Uterus (tissue), 3 donors: ENCODE measurements at regions not wholly inside any gene's neighbourhood (a gene's known extent, or its start where the extent isn't known, plus 50 kb on each side); places are given as distances from the start of the nearest gene placed in this dataset.
"Not testable (repeated sequence)": the region's sequence is repeated elsewhere in the genome, so short reads cannot be mapped to it uniquely, and the experiment has no call there.

Source experiments
- DNase-seq, 2 donors: peaks; one replicate each; pipeline ENCODE4 v3.0.0-alpha.2; 2019 to 2020
- H3K27ac ChIP-seq, 2 donors: fragments of 200-600 bp; sonication (generic); 1 replicate in 1 of 2; 2 replicates in 1 of 2; pipeline ENCODE4 v1.5.1; 2016 to 2018
- H3K27me3 ChIP-seq, 2 donors: fragments of 200-600 bp; sonication (generic); one replicate each; pipeline ENCODE4 v1.5.1; 2018 to 2019; ENCODE audit warnings: control low read depth in 1 of 2
- H3K36me3 ChIP-seq, 2 donors: fragments of 200-600 bp; sonication (generic); one replicate each; pipeline ENCODE4 v1.5.1; 2019; ENCODE audit warnings: control low read depth in 1 of 2
- H3K4me1 ChIP-seq, 2 donors: fragments of 200-600 bp; sonication (generic); one replicate each; pipeline ENCODE4 v1.5.1; 2018 to 2019; ENCODE audit warnings: control low read depth in 1 of 2
- H3K4me3 ChIP-seq, 2 donors: fragments of 200-600 bp; sonication (generic); 1 replicate in 1 of 2; 2 replicates in 1 of 2; pipeline ENCODE4 v1.5.1; 2018 to 2019; ENCODE audit warnings: mild to moderate bottlenecking in 1 of 2
- H3K9me3 ChIP-seq, 2 donors: fragments of 200-600 bp; sonication (generic); one replicate each; pipeline ENCODE4 v1.5.1; 2019; ENCODE audit warnings: control low read depth in 1 of 2
- CTCF ChIP-seq, 4 experiments: fragments of 200-600 bp in 2 of 4; fragments of 450-650 bp in 2 of 4; sonication (generic) in 2 of 4; IDR thresholded peaks; one replicate each; pipeline ENCODE4 v1.5.1; 2016 to 2019; ENCODE audit warnings: antibody characterized with exemption in 4 of 4, mild to moderate bottlenecking in 2 of 4, moderate library complexity in 1 of 4
- POLR2A ChIP-seq, 2 donors: fragments of 450-650 bp; IDR thresholded peaks; one replicate each; pipeline ENCODE4 v1.6.1; 2016; ENCODE audit warnings: antibody characterized with exemption in 2 of 2, mild to moderate bottlenecking in 1 of 2, moderate library complexity in 1 of 2
- intact Hi-C: fragments of 100-400 bp; cut with DNase I; formaldehyde crosslinking; loops from one replicate; pipeline ENCODE4 v1.15.1; 2023; ENCODE audit warnings: low total_unique reads
- donor health status: DM: yes; HTN: yes; CAD: no.

- Histone ChIP-seq H3K4me1 (no peaks in the 10 kb centered on the region), H3K9me3 (no peaks in the 10 kb centered on the region), H3K4me3 (no peak overlapping the region), H3K27ac (no peak overlapping the region), H3K27me3 (no peaks in the 10 kb centered on the region), H3K36me3 (no peaks in the 10 kb centered on the region)
- TF ChIP-seq POLR2A (IDR thresholded peaks at IDR 0.05) (no peak), CTCF (IDR thresholded peaks at IDR 0.05) (no peak)
- intact Hi-C loops: no loop called here
- no peak for DNase-seq
These were observed 1076.8 kb downstream of the TBL1XR1 start for GRCh38 chr3:176120507-176120906.

- Histone ChIP-seq H3K4me3 (no peak overlapping the region), H3K27ac (no peak overlapping the region), H3K9me3 (no peaks in the 10 kb centered on the region), H3K36me3 (no peaks in the 10 kb centered on the region), H3K4me1 (no peaks in the 10 kb centered on the region), H3K27me3 (no peaks in the 10 kb centered on the region)
- intact Hi-C loops: no loop called here
- no peak for TF ChIP-seq CTCF (IDR thresholded peaks at IDR 0.05)
- TF ChIP-seq POLR2A (IDR thresholded peaks at IDR 0.05): no peak
- DNase-seq: no peak
These were observed 1077.5 kb downstream of the TBL1XR1 start for GRCh38 chr3:176119826-176120225.

GRCh38 chr3:176106380-176106779 is 1090.9 kb downstream of the TBL1XR1 start:
- intact Hi-C loops: no loop called here
- H3K27ac ChIP-seq: no peak overlapping the region
- TF ChIP-seq POLR2A (IDR thresholded peaks at IDR 0.05) (no peak), CTCF (IDR thresholded peaks at IDR 0.05) (no peak)
- no peaks in the 10 kb centered on the region for H3K36me3 ChIP-seq
- no peak for DNase-seq
- no peaks in the 10 kb centered on the region for H3K27me3 ChIP-seq
- H3K4me1 ChIP-seq: no peaks in the 10 kb centered on the region
- H3K4me3 ChIP-seq: no peak overlapping the region
- no peaks in the 10 kb centered on the region for H3K9me3 ChIP-seq

- Histone ChIP-seq H3K4me1 (no peaks in the 10 kb centered on the region), H3K27me3 (no peaks in the 10 kb centered on the region), H3K9me3 (no peaks in the 10 kb centered on the region), H3K4me3 (no peak overlapping the region), H3K27ac (no peak overlapping the region), H3K36me3 (no peaks in the 10 kb centered on the region)
- TF ChIP-seq CTCF (IDR thresholded peaks at IDR 0.05) (no peak), POLR2A (IDR thresholded peaks at IDR 0.05) (no peak)
- intact Hi-C loops: no loop called here
- DNase-seq: no peak
These were observed 1100.3 kb downstream of the TBL1XR1 start for GRCh38 chr3:176097027-176097426.

GRCh38 chr3:176093892-176094291 is 1103.4 kb downstream of the TBL1XR1 start:
- DNase-seq, H3K4me1 ChIP-seq, intact Hi-C loops: not testable (repeated sequence)

GRCh38 chr3:176090727-176091126 is 1106.6 kb downstream of the TBL1XR1 start:
- Histone ChIP-seq H3K4me3 (no peak overlapping the region), H3K27ac (no peak overlapping the region), H3K36me3 (no peaks in the 10 kb centered on the region), H3K9me3 (no peaks in the 10 kb centered on the region), H3K27me3 (no peaks in the 10 kb centered on the region), H3K4me1 (no peaks in the 10 kb centered on the region)
- no peak for DNase-seq
- intact Hi-C loops: no loop called here
- no peak for TF ChIP-seq CTCF (IDR thresholded peaks at IDR 0.05)
- TF ChIP-seq POLR2A (IDR thresholded peaks at IDR 0.05): no peak

More at GRCh38 chr3:176093892-176094291, 1103.4 kb downstream of the TBL1XR1 start:
- not testable (repeated sequence) for H3K9me3 ChIP-seq, H3K27me3 ChIP-seq, H3K4me3 ChIP-seq, H3K36me3 ChIP-seq, H3K27ac ChIP-seq
